Sigmoid colon (tissue), 4 donors: ENCODE measurements at regions not wholly inside any gene's neighbourhood (a gene's known extent, or its start where the extent isn't known, plus 50 kb on each side); places are given as distances from the start of the nearest gene placed in this dataset.

Experiments
- EP300 ChIP-seq, 4 donors: sonication (generic); formaldehyde crosslinking; IDR thresholded peaks; one replicate each; pipeline ENCODE4 v1.6.1; 2017; ENCODE audit warnings: antibody characterized with exemption in 4 of 4
- POLR2A ChIP-seq, 2 donors: fragments of 450-650 bp; IDR thresholded peaks; one replicate each; pipeline ENCODE4 v1.6.1; 2016; ENCODE audit warnings: antibody characterized with exemption in 2 of 2, mild to moderate bottlenecking in 2 of 2, moderate library complexity in 2 of 2
- TF ChIP-seq, protein P1 (sequence below), 4 experiments: fragments of 450-650 bp in 3 of 4; fragments of 200-600 bp in 1 of 4; IDR thresholded peaks; one replicate each; pipeline ENCODE4 v1.5.1; 2016 to 2019; ENCODE audit warnings: antibody characterized with exemption in 4 of 4, mild to moderate bottlenecking in 3 of 4, moderate library complexity in 2 of 4

DNA sequence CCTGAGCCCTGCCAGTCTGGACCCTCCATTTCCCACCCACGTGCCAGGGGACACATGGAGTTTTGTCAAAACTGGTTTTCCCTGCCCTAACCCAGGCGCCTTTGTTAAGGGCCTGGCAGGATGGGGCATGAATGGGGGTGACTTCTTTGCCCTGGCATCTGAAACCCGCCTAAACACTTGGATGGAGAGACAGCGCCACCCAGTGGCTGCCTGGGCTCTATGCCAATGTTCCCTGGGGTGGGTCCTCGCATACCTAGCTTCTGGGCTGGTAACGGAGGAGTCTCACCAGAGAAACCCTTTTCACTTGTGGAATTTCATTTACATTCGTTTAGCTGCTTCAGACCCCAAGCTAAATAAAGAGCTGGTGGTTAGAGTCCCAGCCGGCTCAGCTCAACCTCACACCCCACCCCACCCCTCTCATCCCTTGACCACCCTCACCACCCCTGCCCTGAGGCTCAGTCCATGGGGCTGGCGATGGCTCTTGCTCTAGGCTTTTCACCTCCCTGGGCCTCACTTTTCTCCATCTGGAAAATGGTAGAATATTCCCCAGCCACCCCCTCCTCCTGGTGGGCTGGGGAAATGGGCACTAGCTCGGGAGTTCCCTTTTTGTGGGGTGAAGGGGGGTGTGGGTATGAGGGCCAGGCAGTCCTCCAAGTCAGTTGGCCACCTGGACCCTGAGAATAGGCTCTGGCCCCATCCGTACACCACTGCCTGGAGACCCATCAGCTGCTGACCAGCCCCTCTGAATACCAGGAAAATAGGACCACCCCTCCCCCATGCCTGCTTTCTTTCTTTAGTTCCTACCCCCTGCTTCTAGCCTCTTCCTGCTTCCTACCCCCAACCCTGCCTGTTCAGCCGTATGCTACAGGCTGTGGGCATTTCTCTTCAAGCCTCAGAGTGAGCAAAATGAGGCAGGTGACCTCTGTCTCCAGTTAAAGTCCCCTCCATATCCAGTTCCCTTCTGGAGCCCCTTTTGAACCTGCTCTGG is 57.1 kb upstream of the PJA1 start:
- TF ChIP-seq, protein P1, sequence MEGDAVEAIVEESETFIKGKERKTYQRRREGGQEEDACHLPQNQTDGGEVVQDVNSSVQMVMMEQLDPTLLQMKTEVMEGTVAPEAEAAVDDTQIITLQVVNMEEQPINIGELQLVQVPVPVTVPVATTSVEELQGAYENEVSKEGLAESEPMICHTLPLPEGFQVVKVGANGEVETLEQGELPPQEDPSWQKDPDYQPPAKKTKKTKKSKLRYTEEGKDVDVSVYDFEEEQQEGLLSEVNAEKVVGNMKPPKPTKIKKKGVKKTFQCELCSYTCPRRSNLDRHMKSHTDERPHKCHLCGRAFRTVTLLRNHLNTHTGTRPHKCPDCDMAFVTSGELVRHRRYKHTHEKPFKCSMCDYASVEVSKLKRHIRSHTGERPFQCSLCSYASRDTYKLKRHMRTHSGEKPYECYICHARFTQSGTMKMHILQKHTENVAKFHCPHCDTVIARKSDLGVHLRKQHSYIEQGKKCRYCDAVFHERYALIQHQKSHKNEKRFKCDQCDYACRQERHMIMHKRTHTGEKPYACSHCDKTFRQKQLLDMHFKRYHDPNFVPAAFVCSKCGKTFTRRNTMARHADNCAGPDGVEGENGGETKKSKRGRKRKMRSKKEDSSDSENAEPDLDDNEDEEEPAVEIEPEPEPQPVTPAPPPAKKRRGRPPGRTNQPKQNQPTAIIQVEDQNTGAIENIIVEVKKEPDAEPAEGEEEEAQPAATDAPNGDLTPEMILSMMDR (IDR thresholded peaks at IDR 0.05): peak; percentile 48 to 76 (median 66)
- TF ChIP-seq EP300 (IDR thresholded peaks at IDR 0.05): no peak
- no peak for TF ChIP-seq POLR2A (IDR thresholded peaks at IDR 0.05)
